NCI-H82 treated with DMSO at 0.1 percent for 48 hours (cell line): ENCODE measurements at regions not wholly inside any gene's neighbourhood (a gene's known extent, or its start where the extent isn't known, plus 50 kb on each side); places are given as distances from the start of the nearest gene placed in this dataset.

Experiments used
- DNase-seq: peaks from one replicate; lab custom pipeline; 2025; ENCODE audit not compliant: unreplicated experiment; lab: John Stamatoyannopoulos, UW

- no peak for DNase-seq
These were observed 297.3 kb downstream of the MAF start for GRCh38 chr16:79303206-79303605.

GRCh38 chr16:79302731-79303130, 297.8 kb downstream of the MAF start:
- no peak for DNase-seq

GRCh38 chr16:79301051-79301450, 299.5 kb downstream of the MAF start:
- DNase-seq = no peak

GRCh38 chr16:79298894-79299799, 301.4 kb downstream of the MAF start:
- DNase-seq = no peak

GRCh38 chr16:79298476-79298875, 302.1 kb downstream of the MAF start:
- DNase-seq = no peak

- DNase-seq = no peak
These were observed 302.7 kb downstream of the MAF start for GRCh38 chr16:79297805-79298204.

- DNase-seq = no peak
These were observed 303.2 kb downstream of the MAF start for GRCh38 chr16:79297296-79297695.

GRCh38 chr16:79296491-79296890, 304.0 kb downstream of the MAF start:
- no peak for DNase-seq

GRCh38 chr16:79295746-79296145, 304.8 kb downstream of the MAF start:
- DNase-seq = no peak

GRCh38 chr16:79295162-79295561, 305.4 kb downstream of the MAF start:
- DNase-seq = no peak

GRCh38 chr16:79294568-79294967, 306.0 kb downstream of the MAF start:
- DNase-seq = no peak

GRCh38 chr16:79293836-79294460, 306.6 kb downstream of the MAF start:
- DNase-seq = no peak

GRCh38 chr16:79288066-79288465, 312.5 kb downstream of the MAF start:
- DNase-seq = no peak

GRCh38 chr16:79287424-79287917, 313.1 kb downstream of the MAF start:
- no peak for DNase-seq

- no peak for DNase-seq
These were observed 313.7 kb downstream of the MAF start for GRCh38 chr16:79286646-79287423.

- no peak for DNase-seq
These were observed 315.8 kb downstream of the MAF start for GRCh38 chr16:79284766-79285165.

GRCh38 chr16:79283578-79283977, 317.0 kb downstream of the MAF start:
- no peak for DNase-seq

GRCh38 chr16:79282806-79283205, 317.7 kb downstream of the MAF start:
- no peak for DNase-seq

GRCh38 chr16:79278506-79278905, 322.0 kb downstream of the MAF start:
- no peak for DNase-seq

GRCh38 chr16:79276501-79276900, 324.0 kb downstream of the MAF start:
- no peak for DNase-seq

GRCh38 chr16:79274264-79274663, 326.3 kb downstream of the MAF start:
- DNase-seq = no peak
